Endothelial cell of umbilical vein (primary cell): ENCODE measurements at regions not wholly inside any gene's neighbourhood (a gene's known extent, or its start where the extent isn't known, plus 50 kb on each side); places are given as distances from the start of the nearest gene placed in this dataset.

Experiments used
- BruUV-seq: library from RNA; stranded (reverse); fragments of 400-500 nt; replicated peaks from 2 replicates; lab custom pipeline; 2021; lab: Mats Ljungman, UMichigan
- CTCF ChIA-PET: fragments of 300-600, 350-600 bp; sonication (Branson Sonifier 250); formaldehyde crosslinking; loops from one replicate; lab custom pipeline; 2021; ENCODE audit warnings: antibody characterized with exemption, inconsistent platforms; lab: Charles Lee
- POLR2A ChIA-PET: fragments of 300-600, 350-600 bp; sonication (Branson Sonifier 250); formaldehyde crosslinking; loops from one replicate; lab custom pipeline; 2021; ENCODE audit warnings: antibody characterized with exemption, inconsistent platforms; lab: Charles Lee
- DNase-seq: peaks from one replicate; pipeline ENCODE4 v3.0.0-alpha.2; 2011; ENCODE audit warnings: low read depth, low spot score
- FAIRE-seq: peaks from 2 replicates; lab custom pipeline; 2011; peaks lifted over from hg19 to GRCh38; lab: Jason Lieb, UNC
- H2AFZ ChIP-seq: 2 replicates; pipeline ENCODE4 v1.6.0; 2012; ENCODE audit warnings: low read depth, low read length, control low read depth, inconsistent platforms
- H3K27ac ChIP-seq: 2 replicates; pipeline ENCODE4 v1.5.1; 2011; ENCODE audit warnings: low read depth, mild to moderate bottlenecking, control low read depth, low read length, moderate library complexity; ENCODE audit not compliant: insufficient read depth
- H3K27me3 ChIP-seq, 2 experiments: 2 replicates each; pipeline versions ENCODE4 v1.6.0 to v1.6.1; 2011; ENCODE audit warnings: low read length in 2 of 2, mixed read lengths in 1 of 2; ENCODE audit not compliant: control insufficient read depth in 2 of 2, insufficient read depth in 2 of 2
- H3K36me3 ChIP-seq, 2 experiments: 2 replicates in 1 of 2; 3 replicates in 1 of 2; pipeline ENCODE4 v1.5.1; 2011; ENCODE audit warnings: low read length in 2 of 2, mild to moderate bottlenecking in 1 of 2, moderate library complexity in 1 of 2; ENCODE audit not compliant: control insufficient read depth in 2 of 2, insufficient read depth in 2 of 2; ENCODE audit errors: extremely low read depth in 1 of 2
- H3K4me1 ChIP-seq: 3 replicates; pipeline ENCODE4 v1.5.1; 2011; ENCODE audit warnings: mild to moderate bottlenecking, low read length; ENCODE audit not compliant: control insufficient read depth, insufficient read depth; ENCODE audit errors: extremely low read depth
- H3K4me2 ChIP-seq: 2 replicates; pipeline ENCODE4 v1.6.1; 2011; ENCODE audit warnings: low read length, control low read depth, mixed read lengths; ENCODE audit not compliant: insufficient read depth
- H3K4me3 ChIP-seq, 3 experiments: fragments of 200-600 bp in 1 of 3; sonication (generic), shearing (Covaris generic) in 1 of 3; replicated peaks in 1 of 3; 2 replicates each; pipeline ENCODE4 v1.5.1; 2011 to 2016; ENCODE audit warnings: control low read depth in 3 of 3, low read length in 3 of 3, mild to moderate bottlenecking in 2 of 3, inconsistent platforms in 1 of 3, low read depth in 1 of 3, moderate library complexity in 1 of 3; ENCODE audit not compliant: insufficient read depth in 1 of 3
- H3K79me2 ChIP-seq: 2 replicates; pipeline ENCODE4 v1.6.0; 2012; ENCODE audit warnings: low read length, inconsistent platforms; ENCODE audit not compliant: control insufficient read depth, insufficient read depth
- H3K9ac ChIP-seq: replicated peaks from 2 replicates; pipeline ENCODE3; 2011; ENCODE audit warnings: low read length, control low read depth; ENCODE audit not compliant: insufficient read depth; ENCODE audit errors: extremely low read depth
- H3K9me1 ChIP-seq: replicated peaks from 3 replicates; pipeline ENCODE4 v1.6.0; 2011; ENCODE audit warnings: mild to moderate bottlenecking, low read length; ENCODE audit not compliant: control insufficient read depth, insufficient read depth; ENCODE audit errors: extremely low read depth
- H3K9me3 ChIP-seq: replicated peaks from 2 replicates; pipeline ENCODE4 v1.5.1; 2012; ENCODE audit warnings: low read length, inconsistent platforms; ENCODE audit not compliant: control insufficient read depth, insufficient read depth
- H4K20me1 ChIP-seq: replicated peaks from 2 replicates; pipeline ENCODE3; 2011; ENCODE audit warnings: mild to moderate bottlenecking, low read length; ENCODE audit not compliant: control insufficient read depth, insufficient read depth; ENCODE audit errors: extremely low read depth
- CTCF ChIP-seq, 2 donors: IDR thresholded peaks; 1 replicate in 1 of 2; 2 replicates in 1 of 2; pipeline ENCODE4 v1.5.1; 2011; ENCODE audit warnings: low read length in 2 of 2, mild to moderate bottlenecking in 2 of 2, moderate library complexity in 2 of 2, control low read depth in 1 of 2, inconsistent platforms in 1 of 2, low read depth in 1 of 2; ENCODE audit not compliant: insufficient read depth in 1 of 2; ENCODE audit errors: extremely low read depth in 1 of 2
- EZH2 ChIP-seq: IDR thresholded peaks from 2 replicates; pipeline ENCODE4 v1.6.1; 2012; ENCODE audit warnings: borderline replicate concordance, low read depth, mild to moderate bottlenecking, moderate library complexity, low read length, inconsistent platforms; ENCODE audit not compliant: severe bottlenecking
- FOS ChIP-seq: IDR thresholded peaks from 2 replicates; pipeline ENCODE4 v1.6.1; 2011; ENCODE audit warnings: mild to moderate bottlenecking, low read length, moderate library complexity, borderline replicate concordance; ENCODE audit not compliant: insufficient read depth
- GATA2 ChIP-seq: IDR thresholded peaks from 2 replicates; pipeline ENCODE4 v1.7.0; 2011; ENCODE audit warnings: low read depth, mild to moderate bottlenecking, moderate library complexity, mixed read lengths, low read length; ENCODE audit not compliant: insufficient read length, insufficient read depth
- JUN ChIP-seq: IDR thresholded peaks from 2 replicates; pipeline ENCODE4 v1.6.1; 2011; ENCODE audit warnings: borderline replicate concordance, low read depth; ENCODE audit not compliant: insufficient read length, insufficient read depth
- MAX ChIP-seq: IDR thresholded peaks from 2 replicates; pipeline ENCODE4 v1.6.1; 2011; ENCODE audit not compliant: insufficient read depth, insufficient read length
- MYC ChIP-seq: IDR thresholded peaks from one replicate; pipeline ENCODE4 v1.6.1; 2011; ENCODE audit warnings: mild to moderate bottlenecking, low read depth, low read length
- POLR2AphosphoS5 ChIP-seq: IDR thresholded peaks from 2 replicates; pipeline ENCODE4 v1.6.1; 2012; ENCODE audit warnings: low read depth, mild to moderate bottlenecking, control low read depth, low read length, moderate library complexity; ENCODE audit not compliant: insufficient read depth
- dilution Hi-C: fragments of 300-500 bp; cut with MboI; formaldehyde crosslinking; loops from one replicate; pipeline ENCODE4 v1.15.0; 2019; ENCODE audit warnings: low sequenced_read_pairs; ENCODE audit not compliant: extremely low pct_ligation_motif_present
- intact Hi-C: fragments of 100-400 bp; cut with micrococcal nuclease; formaldehyde crosslinking; loops from one replicate; pipeline ENCODE4 v1.10.0; 2022

- Histone ChIP-seq H3K27me3 (no peaks in the 10 kb centered on the region), H3K79me2 (no peaks in the 10 kb centered on the region), H3K4me1 (no peaks in the 10 kb centered on the region), H3K9me3 (no peaks in the 10 kb centered on the region), H2AFZ (no peak overlapping the region), H3K36me3 (no peaks in the 10 kb centered on the region), H3K4me3 (no peak overlapping the region), H3K4me2 (no peak overlapping the region), H3K9me1 (no peaks in the 10 kb centered on the region), H4K20me1 (no peaks in the 10 kb centered on the region), H3K27ac (no peak overlapping the region), H3K9ac (no peak overlapping the region)
- intact Hi-C loops = no loop called here
- FAIRE-seq (no peak), DNase-seq (no peak)
- ChIA-PET POLR2A (no interaction called here), CTCF (no interaction called here)
- dilution Hi-C loops = no loop called here
- no peak for TF ChIP-seq MAX
- TF ChIP-seq JUN = no peak
- TF ChIP-seq POLR2AphosphoS5 = no peak
- no peak for TF ChIP-seq CTCF (IDR thresholded peaks at IDR 0.05; ENCODE audit: extremely low read depth in 1 of 2, insufficient read depth in 1 of 2, low read depth in 1 of 2, low read length in 2 of 2)
- TF ChIP-seq GATA2 = no peak
- no peak for TF ChIP-seq EZH2
- no peak for TF ChIP-seq FOS
- TF ChIP-seq MYC = no peak
- no TSS peak for BruUV-seq
Observed at GRCh38 chr10:121362026-121362425, 236.2 kb downstream of the FGFR2 start.
